IMR-90 (cell line): ENCODE measurements at regions not wholly inside any gene's neighbourhood (a gene's known extent, or its start where the extent isn't known, plus 50 kb on each side); places are given as distances from the start of the nearest gene placed in this dataset.

Source experiments
- BHLHE40 ChIP-seq: fragments of 150-350 bp; IDR thresholded peaks from 2 replicates; pipeline ENCODE4 v1.6.1; 2016; ENCODE audit warnings: mild to moderate bottlenecking, low read depth, low read length
- CHD1 ChIP-seq: IDR thresholded peaks from 2 replicates; pipeline ENCODE4 v1.6.1; 2012; ENCODE audit warnings: low read depth, low read length, improper control_type of control experiment
- POLR2A ChIP-seq: IDR thresholded peaks from 2 replicates; pipeline ENCODE4 v1.6.1; 2012; ENCODE audit warnings: mild to moderate bottlenecking, low read depth, low read length
- SMC3 ChIP-seq: fragments of 150-350 bp; IDR thresholded peaks from 2 replicates; pipeline ENCODE4 v1.6.1; 2016; ENCODE audit warnings: low read depth, mild to moderate bottlenecking, antibody characterized with exemption, low read length, moderate library complexity
- TF ChIP-seq, protein P1 (sequence below): conservative IDR thresholded peaks from 2 replicates; pipeline ENCODE4 v1.5.1; 2012; ENCODE audit warnings: mild to moderate bottlenecking, low read depth, low read length, improper control_type of control experiment
- TF ChIP-seq, protein P2 (sequence below): fragments of 150-350 bp; IDR thresholded peaks from 2 replicates; pipeline ENCODE4 v1.6.1; 2017; ENCODE audit warnings: mild to moderate bottlenecking, antibody characterized with exemption, low read length, low read depth

DNA sequence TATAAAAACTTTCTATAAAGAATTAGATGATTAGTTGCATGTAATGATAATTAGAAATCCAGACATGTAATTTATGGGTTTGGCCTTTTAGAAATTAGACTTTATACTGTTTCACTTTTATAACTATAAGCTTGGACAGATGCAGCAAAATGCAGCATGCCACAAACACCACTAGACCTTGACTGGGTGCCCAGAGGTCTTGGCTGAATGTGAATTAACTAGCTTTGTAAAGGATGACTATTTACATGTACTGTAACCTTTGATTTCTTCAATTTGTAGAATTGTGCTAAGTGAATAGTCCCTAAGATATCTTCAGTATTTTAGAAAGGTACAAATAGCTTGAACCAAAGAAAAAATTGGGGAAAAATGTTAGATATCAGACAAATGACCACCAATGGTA, 2168.1 kb downstream of the MAT2B start:
- TF ChIP-seq POLR2A (no peak), SMC3 (no peak), CHD1 (no peak), BHLHE40 (no peak)
- TF ChIP-seq, protein P1, sequence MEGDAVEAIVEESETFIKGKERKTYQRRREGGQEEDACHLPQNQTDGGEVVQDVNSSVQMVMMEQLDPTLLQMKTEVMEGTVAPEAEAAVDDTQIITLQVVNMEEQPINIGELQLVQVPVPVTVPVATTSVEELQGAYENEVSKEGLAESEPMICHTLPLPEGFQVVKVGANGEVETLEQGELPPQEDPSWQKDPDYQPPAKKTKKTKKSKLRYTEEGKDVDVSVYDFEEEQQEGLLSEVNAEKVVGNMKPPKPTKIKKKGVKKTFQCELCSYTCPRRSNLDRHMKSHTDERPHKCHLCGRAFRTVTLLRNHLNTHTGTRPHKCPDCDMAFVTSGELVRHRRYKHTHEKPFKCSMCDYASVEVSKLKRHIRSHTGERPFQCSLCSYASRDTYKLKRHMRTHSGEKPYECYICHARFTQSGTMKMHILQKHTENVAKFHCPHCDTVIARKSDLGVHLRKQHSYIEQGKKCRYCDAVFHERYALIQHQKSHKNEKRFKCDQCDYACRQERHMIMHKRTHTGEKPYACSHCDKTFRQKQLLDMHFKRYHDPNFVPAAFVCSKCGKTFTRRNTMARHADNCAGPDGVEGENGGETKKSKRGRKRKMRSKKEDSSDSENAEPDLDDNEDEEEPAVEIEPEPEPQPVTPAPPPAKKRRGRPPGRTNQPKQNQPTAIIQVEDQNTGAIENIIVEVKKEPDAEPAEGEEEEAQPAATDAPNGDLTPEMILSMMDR = no peak
- TF ChIP-seq, protein P2, sequence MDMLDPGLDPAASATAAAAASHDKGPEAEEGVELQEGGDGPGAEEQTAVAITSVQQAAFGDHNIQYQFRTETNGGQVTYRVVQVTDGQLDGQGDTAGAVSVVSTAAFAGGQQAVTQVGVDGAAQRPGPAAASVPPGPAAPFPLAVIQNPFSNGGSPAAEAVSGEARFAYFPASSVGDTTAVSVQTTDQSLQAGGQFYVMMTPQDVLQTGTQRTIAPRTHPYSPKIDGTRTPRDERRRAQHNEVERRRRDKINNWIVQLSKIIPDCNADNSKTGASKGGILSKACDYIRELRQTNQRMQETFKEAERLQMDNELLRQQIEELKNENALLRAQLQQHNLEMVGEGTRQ = no peak
